OCI-M2 (cell line): ENCODE measurements at regions not wholly inside any gene's neighbourhood (a gene's known extent, or its start where the extent isn't known, plus 50 kb on each side); places are given as distances from the start of the nearest gene placed in this dataset.

ENCODE experiments used
- DNase-seq: peaks from one replicate; lab custom pipeline; 2025; ENCODE audit not compliant: unreplicated experiment; lab: John Stamatoyannopoulos, UW

DNA sequence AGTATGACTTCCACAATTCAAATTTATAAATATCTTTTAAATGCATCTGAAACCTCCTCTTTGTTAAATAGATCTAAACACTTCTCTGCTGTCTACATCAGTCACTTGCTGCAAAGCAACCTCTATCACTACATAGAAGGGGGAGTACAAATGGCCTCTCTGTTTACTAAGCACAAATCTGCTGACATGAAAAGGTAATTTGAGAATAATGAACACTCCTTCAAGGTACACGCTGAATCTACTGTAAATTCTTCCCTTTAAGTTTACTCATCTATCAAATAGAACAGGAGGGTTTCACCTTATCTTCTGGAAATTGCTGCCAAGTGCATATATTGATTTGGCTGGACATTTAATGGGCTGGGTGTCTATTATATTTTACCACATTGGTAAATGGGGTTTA, 879.6 kb downstream of the SUCLG1 start:
- DNase-seq: no peak

DNA sequence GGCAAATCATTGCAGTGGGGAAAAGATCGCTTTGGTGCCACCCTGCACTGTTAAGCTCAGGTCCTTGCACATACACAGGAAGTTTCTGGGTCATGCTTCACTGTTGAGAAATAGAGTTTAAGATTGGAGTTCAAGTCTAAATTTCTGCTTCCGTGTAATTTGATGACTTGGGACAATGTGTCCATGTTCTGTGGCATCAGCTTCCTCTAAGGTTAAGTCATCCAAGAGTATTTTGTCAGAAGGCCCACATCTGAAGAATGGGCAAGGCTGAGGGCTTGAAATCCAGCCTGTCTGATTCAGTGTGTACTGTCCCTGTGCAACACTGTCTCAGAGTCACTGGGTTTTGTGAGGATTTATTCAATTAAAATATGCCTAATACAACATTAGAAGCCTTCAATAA, 880.7 kb downstream of the SUCLG1 start:
- no peak for DNase-seq

DNA sequence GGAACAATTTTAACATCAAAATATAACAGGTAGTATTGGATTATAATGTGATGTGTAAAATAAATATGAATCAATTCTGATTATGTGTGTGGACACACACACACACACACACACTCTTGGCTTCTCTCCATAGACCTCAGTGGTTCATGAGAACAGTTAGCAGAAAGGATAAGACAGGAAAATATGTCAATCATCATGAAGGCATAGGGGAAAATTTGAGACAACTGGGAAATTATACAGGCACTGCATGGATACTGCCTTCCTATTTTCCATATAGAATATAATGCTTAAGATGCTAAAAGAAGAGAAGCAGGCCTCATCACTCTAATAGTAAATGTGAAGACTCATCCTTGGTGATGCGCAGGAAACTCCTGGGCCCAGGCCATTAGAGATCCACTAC, 884.5 kb downstream of the SUCLG1 start:
- no peak for DNase-seq

DNA sequence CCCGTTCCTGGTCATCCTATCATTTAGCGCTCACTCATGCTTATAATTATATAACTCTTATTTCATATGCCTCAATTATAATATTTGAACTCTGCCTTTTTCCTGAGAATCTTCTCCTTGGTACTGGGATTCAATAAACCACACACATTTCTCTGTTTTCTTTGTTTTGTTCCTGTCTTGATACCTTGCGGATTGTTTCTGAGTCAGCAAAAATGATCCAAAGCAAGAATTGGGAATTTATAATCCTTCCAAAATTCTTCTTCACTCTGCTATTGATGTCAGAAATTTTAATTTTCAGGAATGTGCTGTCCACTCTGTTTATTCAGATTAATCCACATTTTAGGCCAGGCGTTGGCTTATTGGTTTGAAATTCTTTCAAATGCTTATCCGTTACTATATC, 886.0 kb downstream of the SUCLG1 start:
- DNase-seq: no peak

DNA sequence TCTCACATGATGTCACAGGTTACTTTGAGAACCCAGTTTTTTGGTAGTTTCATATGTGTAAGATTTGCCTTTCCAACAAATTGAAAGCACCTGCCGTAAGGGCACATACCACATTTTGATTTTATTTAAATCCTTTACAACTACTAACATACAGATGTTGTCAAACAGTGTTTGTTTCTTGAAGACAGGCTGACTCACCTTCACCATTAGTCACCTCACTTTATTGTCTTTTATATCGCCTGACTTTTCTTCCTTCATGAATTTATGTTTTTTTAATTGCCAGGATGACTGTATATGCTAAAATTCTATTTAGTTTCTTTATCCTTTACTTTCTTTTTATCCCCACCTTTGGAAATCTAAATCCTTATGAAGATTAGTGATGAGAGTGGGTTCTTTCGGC, 886.7 kb downstream of the SUCLG1 start:
- no peak for DNase-seq

DNA sequence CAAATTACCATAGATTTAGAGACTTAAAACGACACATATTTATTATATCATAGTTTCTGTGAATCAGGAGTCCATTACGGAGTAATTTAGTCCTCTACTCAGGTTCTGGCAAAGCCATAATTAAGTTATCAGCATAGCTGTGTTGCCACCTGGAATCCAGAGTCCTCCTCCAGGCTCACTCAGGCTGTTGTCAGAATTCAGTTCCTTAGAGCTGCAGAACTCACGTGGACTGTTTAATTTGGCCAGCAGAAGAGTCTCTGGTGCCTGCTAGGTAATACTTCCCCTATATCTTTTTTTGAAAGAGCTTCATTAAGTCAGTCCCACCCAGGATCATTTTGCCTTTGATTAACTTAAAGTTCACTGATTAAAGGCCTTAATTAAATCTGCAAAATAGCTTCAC, 891.5 kb downstream of the SUCLG1 start:
- no peak for DNase-seq

DNA sequence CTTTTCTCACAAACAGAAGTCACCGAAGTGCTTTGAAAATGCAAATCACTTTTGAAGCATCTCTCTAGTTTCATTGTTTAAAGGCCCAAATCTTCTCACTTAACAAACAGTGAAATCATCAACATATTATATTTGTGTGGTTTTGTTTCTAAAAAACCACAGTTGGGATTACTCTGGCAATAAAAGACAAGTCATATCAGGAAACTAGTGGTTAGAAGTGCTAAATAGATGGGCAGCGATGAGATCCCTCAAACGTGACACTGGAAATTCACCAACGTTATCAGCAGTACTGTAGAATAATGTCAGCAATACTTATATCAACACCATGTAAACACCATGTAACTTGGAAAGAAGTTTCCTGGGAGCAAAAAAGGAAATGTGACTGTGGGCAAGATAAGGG, 893.5 kb downstream of the SUCLG1 start:
- DNase-seq: no peak

DNA sequence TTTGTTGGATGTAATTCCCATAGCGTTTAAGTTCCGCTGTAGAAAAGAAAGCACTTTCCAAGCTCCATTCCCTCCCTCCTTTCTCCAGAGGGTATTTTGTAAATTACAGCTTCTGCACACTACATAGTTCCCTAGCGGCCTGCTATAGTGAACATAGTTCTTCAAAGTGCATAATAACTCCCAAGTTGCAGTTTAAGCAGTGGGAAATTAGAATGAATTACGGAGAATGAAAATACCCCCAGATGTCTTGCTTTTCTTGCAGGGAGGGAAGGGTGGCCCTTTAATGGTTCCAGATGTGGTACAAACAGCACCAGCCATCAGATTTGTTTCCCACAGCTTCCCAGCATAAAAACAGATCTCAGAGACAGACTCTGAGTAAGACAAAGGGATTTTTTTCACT, 893.9 kb downstream of the SUCLG1 start:
- DNase-seq: no peak

DNA sequence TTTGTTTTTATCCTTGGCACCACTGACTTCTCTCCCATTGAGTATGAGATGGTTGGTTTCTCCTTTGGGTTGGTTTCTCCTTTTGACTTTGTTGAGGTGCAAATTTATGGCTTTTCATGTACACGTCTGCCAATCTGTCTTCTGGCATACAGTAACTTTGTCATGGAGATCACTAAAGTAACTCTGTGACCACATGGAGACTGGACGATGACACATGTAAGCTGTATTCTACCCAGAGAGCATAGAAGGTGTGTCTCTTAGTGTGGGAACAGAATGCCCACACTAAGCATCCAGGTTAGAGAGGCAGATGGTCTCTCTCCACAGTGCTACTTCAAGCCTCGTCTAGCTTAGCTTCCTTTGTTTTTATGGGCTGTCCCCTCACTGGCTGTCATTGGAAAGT, 897.5 kb downstream of the SUCLG1 start:
- no peak for DNase-seq

DNA sequence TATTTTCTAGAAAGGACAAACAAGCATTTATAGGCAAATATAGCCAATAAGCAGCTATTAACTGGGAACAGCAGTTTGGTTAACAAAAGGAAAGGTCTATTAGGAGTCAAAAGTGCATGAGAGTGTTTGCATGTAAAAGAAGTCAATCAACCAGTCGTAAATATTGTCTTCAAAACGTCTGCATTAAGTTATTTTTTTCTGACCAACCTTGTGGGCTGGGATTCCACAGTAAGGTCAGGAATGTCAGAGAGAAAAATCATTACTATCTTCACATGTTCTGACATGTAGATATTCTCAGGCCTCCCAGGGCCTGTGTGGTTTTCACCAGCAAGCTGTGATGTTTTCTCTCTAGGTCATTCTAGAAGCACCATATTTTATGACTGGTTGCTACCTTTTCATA, 922.5 kb downstream of the SUCLG1 start:
- DNase-seq: no peak

DNA sequence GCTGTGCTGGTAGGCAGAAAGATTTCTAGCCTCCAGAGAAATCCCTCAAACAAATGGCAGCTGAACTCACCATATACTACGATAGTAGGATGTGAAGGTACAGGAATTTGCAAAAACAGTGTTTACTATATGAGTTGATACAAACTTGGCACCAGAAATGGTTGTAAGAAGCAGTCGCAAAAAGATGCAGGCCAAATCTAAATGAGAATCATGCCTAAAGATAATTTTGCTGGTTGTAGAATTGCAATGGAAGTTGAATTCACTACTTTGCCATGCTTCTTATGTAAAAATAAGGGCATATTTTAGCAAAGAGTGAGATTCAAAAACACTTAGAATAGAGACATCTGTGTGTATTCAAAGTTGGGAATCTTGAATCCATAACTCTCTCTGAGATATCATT, 924.7 kb downstream of the SUCLG1 start:
- DNase-seq: no peak

DNA sequence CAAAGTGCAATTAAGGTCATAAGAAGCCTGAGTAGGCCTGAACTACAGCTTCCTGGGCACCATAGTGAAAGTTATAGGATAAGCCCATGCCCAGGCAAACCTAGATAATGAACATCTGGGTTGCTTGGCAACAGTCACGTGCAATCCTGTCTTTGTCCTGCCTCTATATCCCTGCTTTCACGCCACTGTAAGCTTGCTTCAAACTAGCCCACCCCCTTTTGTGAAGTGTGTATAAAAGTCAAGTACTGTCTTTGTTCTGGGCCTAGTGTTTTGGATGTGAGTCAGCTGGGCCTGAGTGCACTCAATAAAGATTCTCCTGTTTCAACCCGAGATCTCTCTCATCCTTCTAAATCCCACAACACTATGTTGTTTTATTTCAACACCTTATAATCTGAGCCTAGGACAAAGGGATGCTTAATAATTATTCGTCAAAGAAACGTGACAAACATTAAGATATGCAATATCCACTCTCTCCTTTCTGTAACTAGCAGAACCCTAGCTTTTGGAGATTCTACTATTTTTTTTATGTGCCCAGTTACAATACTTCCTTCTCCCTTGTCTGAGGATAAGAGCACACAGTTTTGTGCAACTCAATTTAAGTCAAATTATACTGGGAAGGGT, 927.8 kb downstream of the SUCLG1 start:
- DNase-seq: no peak

DNA sequence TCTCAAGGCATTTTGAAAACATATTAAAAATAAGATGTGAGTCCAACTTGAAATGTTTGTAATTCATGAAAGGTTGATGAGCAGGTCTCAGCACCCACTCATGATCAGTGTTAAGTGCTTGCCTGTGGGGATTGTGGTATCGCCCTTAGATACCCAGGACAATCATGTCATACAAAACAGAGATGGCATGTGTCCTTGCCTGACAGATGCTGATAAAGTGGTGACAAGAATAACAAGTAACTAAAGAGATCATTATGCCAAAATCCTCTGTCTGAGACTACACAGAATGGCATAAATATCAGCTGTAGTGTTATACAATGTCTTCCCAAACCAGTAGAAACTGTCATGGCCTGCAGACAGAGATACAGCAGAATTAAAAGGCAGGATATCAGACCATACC, 930.3 kb downstream of the SUCLG1 start:
- no peak for DNase-seq

DNA sequence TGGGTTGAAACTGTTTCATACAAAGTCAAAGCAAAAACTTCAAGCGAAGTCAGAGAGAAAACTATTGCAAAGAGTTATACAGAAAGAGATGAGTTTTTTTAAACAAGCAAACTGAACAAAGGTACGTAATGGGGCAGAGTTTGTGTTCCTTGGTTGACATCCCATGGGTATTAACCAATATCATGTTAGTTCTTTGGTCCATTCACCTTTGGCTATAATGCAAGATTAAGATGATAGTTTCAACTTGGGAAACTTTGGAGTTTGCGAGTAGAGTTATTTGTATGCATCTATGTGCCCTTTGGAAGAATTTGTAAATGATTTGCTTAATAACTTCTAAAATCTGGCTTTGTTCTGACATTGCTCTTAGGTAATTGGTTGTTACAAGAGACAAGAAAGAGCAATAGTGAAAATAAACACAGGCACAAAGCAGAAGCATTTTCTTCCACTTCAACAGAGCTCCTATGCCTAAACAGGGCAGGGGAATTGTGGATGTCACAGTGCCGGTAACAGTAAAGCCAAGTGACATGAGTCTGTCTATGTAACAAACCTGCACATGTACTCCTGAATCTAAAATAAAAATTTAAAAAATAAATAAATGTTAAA, 936.1 kb downstream of the SUCLG1 start:
- no peak for DNase-seq

DNA sequence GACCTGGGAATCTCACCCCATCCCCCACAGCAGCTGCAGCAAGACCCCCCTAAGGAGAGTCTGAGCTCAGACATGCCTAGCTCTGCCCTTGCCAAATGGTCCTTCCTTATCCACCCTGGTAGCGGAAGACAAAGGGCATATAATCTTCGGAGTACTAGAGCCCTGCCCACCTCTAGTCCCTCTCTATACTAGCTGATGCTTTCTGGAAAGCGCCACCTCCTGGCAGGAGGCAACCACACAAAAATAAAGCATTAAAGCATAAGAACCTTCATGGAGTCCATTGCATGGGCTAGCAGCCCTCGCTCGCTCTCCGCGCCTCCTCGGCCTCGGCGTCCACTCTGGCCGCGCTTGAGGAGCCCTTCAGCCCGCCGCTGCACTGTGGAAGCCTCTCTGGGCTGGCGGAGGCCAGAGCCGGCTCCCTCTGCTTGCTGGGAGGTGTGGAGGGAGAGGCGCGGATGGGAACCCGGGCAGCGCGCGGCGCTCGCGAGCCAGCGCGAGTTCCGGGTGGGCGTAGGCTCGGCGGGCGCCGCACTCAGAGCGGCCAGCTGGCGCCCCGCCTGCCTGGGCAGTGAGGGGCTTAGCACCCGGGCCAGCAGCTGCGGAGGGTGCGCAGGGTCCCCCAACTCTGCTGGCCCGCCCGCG, 941.2 kb downstream of the SUCLG1 start:
- DNase-seq: no peak

DNA sequence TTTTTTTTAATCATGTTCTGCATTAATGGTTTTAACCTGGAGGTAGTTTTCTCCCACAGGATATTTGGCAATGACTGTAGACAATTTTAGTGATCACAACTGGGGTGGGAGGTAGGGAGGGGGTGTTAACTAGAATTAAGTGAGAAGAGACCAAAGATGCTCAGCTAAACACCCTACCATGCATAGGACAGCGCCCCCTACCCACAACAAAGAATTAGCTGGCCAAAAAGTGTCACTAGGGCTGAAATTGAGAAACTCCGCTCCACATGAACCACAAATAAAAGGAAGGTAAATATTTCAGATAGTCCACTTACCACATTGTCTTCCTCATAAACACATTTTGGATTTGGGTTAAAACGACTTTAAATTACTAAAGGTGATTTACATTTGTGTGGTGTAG, 942.6 kb downstream of the SUCLG1 start:
- no peak for DNase-seq

DNA sequence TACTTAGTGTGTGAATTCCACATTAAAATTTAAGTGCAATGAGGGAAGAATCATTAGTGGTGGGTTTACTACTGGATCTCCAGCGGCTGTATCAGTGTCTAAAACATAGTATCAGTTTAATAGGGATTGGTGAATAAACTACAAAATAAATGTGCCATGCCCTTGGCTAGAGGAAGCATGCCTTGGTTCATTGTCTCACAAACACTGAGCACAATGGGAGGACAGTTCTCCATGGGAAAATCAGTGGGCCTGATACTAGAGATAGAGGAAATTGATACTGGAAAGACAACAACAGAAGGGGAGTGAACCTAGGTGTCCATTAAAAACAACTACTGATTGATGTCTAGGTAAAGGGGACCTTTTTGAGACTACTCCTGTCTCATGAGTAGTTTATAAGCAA, 971.6 kb downstream of the SUCLG1 start:
- DNase-seq: no peak

DNA sequence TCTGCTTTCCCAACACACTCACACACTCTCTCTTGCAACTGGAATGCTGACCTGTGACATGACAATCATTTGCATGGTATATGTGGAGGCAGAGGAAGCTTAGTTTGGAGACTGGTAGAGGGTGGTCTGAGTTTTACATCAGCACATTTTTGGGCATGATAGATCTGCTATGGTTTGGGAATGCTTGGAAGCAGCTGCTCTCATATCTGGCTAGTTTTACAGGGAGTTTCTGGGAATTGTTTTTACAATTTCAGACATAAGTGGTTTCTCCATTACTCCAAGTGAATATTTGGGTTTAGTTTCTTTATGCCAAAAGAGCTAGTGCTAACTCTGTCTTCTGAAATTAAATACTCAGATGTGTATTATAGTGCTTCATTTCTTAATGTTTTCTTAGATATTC, 977.6 kb downstream of the SUCLG1 start:
- DNase-seq: no peak

DNA sequence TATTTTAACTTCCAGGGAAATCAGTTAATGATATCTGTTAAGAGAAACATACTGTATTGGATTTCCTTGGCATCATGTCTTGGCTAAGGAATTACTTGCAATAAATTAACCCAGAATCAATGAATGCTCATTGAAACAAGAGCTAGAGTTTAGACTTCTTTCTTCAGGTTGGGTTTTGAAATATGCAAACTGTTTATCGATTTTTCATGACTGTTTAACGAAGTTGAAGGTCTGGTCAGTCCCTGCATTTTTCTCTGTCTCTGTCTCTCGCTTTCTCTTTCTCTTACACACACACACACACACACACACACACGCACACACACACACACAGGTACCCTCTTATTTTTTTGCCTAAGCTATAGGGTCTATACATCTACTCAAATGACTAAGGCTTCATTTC, 981.0 kb downstream of the SUCLG1 start:
- no peak for DNase-seq

DNA sequence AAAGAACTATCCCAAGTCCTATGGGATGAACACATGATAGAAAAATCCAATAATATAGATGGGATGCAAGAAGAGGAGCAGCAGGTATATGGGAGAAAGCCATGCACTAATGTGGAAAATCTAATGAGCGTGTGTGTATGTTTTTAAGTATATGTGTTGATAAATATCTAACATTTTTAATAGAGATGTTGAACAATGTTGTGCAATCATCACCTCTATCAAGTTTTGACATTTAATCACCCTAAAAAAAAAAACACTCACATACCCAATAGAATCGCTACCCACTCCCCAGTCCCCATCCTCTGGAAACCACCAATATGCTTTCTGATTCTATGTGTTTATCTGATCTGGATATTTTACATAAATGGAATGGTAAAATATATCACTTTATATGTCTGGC, 983.7 kb downstream of the SUCLG1 start:
- no peak for DNase-seq

DNA sequence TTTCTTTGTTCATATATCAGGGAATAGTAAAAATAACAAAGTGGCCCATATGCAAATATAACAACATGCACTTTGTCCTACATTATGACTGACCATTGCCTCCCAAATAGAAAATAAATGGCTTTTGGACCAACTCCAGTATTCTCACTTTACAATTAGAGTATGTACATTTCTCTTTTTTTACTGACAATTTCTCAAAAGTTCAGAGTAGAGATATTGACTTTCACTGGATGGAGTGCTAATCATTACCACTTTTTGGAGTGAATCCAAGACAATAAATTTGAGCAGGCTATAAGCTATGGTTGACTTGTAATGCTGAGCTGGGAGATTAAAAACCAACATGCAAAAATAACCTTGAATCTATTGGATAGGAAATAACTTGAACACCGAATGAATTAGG, 987.4 kb downstream of the SUCLG1 start:
- no peak for DNase-seq

DNA sequence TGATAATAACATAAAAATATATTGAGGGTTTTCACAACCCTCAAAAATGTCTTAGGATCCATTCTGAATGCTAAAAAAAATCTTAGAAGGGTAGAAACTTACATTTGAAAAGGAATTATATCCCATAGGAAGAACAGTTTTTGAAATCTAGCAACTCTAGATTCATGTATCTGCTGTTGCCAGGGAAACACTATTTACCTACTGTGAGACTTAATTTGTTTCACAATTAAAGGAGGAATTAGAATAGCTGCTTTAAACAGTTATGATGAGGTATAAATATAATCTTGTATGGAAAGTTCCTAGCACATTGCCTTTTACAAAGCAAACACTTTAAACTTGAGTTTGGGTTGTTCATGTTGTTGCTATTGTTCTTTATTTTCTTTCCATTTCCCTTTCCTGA, 988.2 kb downstream of the SUCLG1 start:
- no peak for DNase-seq

DNA sequence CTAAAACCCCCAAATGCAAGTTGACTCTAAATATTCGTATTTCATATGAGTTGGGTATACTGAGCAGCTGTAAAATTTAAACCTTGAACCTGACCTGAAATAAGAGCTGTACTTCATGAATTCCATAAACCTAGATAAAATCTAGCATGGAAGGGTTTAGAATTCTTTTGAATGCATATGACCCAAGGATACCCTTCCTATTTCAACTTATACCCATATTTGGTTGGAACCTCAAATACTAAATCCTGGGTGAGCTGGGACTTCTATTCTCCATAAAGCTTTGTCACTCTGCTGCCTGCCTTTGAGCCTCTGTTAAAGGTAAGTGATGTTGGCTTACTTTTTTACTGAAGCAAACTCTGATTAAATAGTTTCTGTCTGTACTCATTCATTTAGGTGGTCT, 994.6 kb downstream of the SUCLG1 start:
- no peak for DNase-seq
